GM18870 (cell line): ENCODE measurements at regions not wholly inside any gene's neighbourhood (a gene's known extent, or its start where the extent isn't known, plus 50 kb on each side); places are given as distances from the start of the nearest gene placed in this dataset.
"Not testable (repeated sequence)": the region's sequence is repeated elsewhere in the genome, so short reads cannot be mapped to it uniquely, and the experiment has no call there.

Source experiments
- ATAC-seq: cut with Tn5 transposase; IDR thresholded peaks from one replicate; pipeline ENCODE4 v1.9.1; 2021; ENCODE audit warnings: moderate library complexity; ENCODE audit not compliant: unreplicated experiment

- ATAC-seq, result no peak
Measured at GRCh38 chr11:25742800-25743199, 589.1 kb upstream of the ANO3 start.

- no peak for ATAC-seq
Measured at GRCh38 chr11:25755381-25755780, 576.5 kb upstream of the ANO3 start.

- ATAC-seq, result no peak
Measured at GRCh38 chr11:25755918-25756584, 575.9 kb upstream of the ANO3 start.

GRCh38 chr11:25758145-25758661 is 573.7 kb upstream of the ANO3 start:
- ATAC-seq, result no peak

- ATAC-seq, result no peak
Measured at GRCh38 chr11:25766332-25767015, 565.5 kb upstream of the ANO3 start.

GRCh38 chr11:25769287-25769686 is 562.6 kb upstream of the ANO3 start:
- no peak for ATAC-seq

GRCh38 chr11:25771605-25772004 is 560.3 kb upstream of the ANO3 start:
- no peak for ATAC-seq

- no peak for ATAC-seq
Measured at GRCh38 chr11:25775603-25776002, 556.3 kb upstream of the ANO3 start.

GRCh38 chr11:25776238-25776637 is 555.7 kb upstream of the ANO3 start:
- no peak for ATAC-seq

- ATAC-seq, result no peak
Measured at GRCh38 chr11:25777343-25777742, 554.6 kb upstream of the ANO3 start.

- no peak for ATAC-seq
Measured at GRCh38 chr11:25779033-25779432, 552.9 kb upstream of the ANO3 start.

- ATAC-seq, result no peak
Measured at GRCh38 chr11:25787416-25787815, 544.5 kb upstream of the ANO3 start.

- ATAC-seq, result no peak
Measured at GRCh38 chr11:25790396-25790795, 541.5 kb upstream of the ANO3 start.

- no peak for ATAC-seq
Measured at GRCh38 chr11:25793637-25794036, 538.3 kb upstream of the ANO3 start.

- ATAC-seq, result no peak
Measured at GRCh38 chr11:25794804-25795203, 537.1 kb upstream of the ANO3 start.

GRCh38 chr11:25816411-25816810 is 515.5 kb upstream of the ANO3 start:
- no peak for ATAC-seq

GRCh38 chr11:25824688-25825087 is 507.2 kb upstream of the ANO3 start:
- ATAC-seq, result no peak

- not testable (repeated sequence) for ATAC-seq
Measured at GRCh38 chr11:25831485-25831884, 500.4 kb upstream of the ANO3 start.

- no peak for ATAC-seq
Measured at GRCh38 chr11:25838918-25839625, 492.9 kb upstream of the ANO3 start.

GRCh38 chr11:25844811-25845210 is 487.1 kb upstream of the ANO3 start:
- no peak for ATAC-seq

- no peak for ATAC-seq
Measured at GRCh38 chr11:25855916-25856315, 476.0 kb upstream of the ANO3 start.

- ATAC-seq, result no peak
Measured at GRCh38 chr11:25859776-25860175, 472.2 kb upstream of the ANO3 start.
